Left kidney (tissue), 1 donor: ENCODE measurements at regions not wholly inside any gene's neighbourhood (a gene's known extent, or its start where the extent isn't known, plus 50 kb on each side); places are given as distances from the start of the nearest gene placed in this dataset.
"Not testable (repeated sequence)": the region's sequence is repeated elsewhere in the genome, so short reads cannot be mapped to it uniquely, and the experiment has no call there.

Experiments
- DNase-seq: peaks from one replicate; pipeline ENCODE4 v3.0.0-alpha.2; 2013

DNA sequence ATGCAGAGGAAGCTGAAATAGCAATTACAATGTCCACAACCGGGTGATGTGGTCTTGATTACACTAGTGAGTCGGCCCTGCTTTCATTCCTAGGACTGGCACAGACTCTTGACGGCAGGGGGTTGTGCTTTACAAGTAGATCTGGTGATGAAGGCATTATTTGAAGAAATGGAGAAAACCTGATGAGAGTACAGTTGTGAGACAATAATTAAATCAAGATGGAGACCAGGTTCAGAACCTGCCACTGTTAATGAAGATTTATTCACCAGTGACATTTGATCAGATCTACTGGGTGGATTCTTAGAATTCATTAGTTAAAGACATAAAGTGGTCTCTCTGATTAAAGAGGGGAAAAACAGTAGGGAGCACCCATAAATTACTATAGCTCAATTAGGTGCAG lies 747.2 kb downstream of the STPG2 start:
- DNase-seq = peak; percentile 4

DNA sequence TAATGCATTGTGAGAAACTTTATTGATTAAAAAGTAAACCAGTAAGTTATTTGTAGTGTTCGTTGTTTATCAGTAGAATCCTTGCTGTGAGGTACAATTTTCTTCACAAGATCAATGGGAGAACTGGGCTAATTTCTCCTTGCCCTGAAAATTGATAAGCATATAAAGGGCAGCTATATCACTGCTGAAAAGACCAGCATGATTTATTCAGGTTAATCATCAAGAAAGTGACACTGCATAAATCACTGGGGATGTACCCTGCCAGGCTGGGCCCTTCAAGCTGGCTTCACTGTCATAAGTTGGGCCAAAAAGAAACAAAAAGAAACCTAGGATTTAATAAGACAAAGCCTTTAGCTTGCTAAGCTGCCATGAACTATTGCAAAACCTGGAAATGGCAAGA lies 746.7 kb downstream of the STPG2 start:
- no peak for DNase-seq

DNA sequence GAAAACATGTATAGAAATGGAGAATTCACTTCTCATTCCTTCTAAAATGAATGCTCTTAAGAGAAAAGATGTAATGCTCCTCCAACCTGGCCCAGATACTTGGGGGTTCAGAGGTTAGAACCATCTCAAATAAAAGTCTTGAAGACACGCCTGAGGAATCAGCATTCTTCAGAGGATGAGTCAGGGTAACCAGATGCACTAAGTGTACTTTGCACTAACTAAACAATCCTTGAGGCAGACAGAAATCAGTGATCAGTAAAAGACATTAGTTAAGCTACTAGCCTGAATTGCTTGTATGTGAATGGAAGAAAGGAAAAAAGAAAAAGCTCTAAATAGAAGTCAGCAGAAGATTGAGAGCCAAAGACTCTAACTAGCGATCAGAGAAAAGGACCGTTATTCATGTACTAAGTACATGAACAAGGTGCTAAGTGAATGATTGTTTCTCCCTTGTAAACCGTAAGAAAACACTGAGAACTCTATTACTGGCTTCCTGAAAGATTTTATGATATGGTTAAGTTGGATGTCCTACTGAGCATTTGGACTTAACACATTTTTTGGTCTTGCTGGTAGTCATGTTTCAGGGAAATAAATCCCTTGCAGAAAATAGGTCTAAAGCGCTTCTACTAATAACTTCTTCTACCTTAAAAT lies 738.3 kb downstream of the STPG2 start:
- no peak for DNase-seq

DNA sequence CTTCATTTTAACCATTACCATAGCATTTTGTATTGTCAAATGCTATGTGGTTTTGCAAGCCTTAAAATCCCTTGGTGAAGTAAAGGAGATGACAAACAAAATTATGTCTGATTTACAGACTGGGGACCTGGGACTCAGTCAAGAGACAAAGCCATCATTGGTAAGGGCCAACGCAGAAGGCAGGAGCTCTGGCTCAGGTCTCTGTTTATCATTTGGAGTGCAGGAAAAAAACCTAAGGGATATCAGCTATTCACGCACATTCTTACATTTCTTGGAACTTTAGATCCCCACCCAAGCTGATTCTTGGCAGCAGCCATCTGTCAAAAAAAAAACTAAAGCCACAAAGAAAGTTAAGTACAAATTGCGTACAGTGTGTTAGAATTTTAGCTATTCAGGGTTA lies 731.9 kb downstream of the STPG2 start:
- DNase-seq = no peak

DNA sequence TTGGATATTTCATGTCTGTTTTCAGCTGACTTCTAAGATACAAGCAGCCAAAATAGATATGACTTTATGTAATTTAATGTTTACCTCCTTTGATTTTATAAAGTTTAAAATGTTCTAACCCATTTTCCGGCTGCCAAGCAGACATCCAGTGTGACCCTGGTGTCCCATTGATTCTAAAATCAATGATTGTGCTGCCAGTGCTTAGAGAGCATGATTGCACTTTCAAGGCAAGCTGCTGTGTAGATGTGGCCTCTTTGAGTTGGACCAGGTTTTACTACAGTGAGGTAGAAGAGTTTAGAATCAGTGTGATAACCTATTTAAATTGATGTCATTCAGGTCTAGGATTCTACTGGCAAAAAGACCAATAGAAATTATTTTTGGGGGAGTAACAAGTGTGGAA lies 730.9 kb downstream of the STPG2 start:
- no peak for DNase-seq

DNA sequence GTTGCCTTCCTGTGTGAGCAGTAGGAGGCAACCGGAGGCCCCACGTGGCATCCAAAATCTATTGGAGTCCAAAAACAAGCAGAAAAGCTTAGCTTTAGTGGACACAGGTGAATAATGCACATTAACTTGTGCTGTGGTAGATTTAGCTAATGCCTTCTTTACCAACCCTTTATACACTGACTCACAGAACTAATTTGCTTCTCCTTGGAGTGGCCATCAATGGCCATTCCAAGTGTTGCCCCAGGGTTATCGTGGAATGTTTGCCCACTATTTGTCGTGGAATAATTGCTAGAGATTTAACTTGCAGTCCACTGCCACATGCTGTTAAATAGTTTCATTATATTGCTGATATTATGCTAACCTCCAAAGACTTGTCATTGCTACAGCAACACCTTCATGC lies 729.1 kb downstream of the STPG2 start:
- DNase-seq = no peak

DNA sequence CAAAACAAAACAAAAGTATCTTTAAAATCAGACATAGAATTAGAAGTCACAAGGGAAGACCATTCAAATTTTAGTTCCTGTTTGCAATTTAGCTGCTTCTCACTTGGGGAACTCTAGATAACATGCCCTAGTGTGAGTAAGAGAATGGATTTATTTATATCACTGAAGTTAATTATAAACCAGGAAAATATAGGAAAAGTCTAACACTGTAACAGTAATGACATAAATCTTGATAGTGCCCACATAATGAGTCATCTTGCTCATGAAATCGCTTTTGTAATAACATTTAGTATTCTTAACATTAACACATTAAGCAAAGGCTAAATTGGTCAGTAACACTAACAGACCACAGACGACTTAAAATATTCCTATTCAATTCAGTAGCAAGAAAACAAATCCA lies 710.7 kb downstream of the STPG2 start:
- DNase-seq = no peak

DNA sequence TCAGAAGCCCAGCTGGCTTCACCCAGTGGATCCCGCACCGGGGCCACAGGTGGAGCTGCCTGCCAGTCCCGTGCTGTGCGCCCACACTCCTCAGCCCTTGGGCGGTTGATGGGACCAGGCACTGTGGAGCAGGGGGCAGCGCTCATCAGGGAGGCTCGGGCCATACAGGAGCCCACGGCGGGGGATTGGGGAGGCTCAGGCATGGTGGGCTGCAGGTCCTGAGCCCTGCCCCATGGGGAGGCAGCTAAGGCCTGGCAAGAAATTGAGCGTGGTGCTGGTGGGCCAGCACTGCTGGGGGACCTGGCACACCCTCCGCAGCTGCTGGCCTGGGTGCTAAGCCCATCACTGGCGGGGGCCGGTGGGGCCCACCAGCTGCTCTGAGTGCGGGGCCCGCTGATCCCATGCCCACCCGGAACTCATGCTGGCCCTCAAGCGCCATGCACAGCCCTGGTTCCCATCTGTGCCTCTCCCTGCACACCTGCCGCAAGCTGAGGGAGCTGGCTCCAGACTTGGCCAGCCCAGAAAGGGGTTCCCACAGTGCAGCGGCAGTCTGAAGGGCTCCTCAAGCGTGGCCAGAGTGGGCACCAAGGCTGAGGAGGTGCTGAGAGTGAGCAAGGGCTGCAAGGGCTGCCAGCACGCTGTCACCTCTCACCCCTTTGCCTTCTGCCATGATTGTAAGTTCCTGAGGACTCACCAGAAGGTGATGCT lies 705.1 kb downstream of the STPG2 start:
- not testable (repeated sequence) for DNase-seq

DNA sequence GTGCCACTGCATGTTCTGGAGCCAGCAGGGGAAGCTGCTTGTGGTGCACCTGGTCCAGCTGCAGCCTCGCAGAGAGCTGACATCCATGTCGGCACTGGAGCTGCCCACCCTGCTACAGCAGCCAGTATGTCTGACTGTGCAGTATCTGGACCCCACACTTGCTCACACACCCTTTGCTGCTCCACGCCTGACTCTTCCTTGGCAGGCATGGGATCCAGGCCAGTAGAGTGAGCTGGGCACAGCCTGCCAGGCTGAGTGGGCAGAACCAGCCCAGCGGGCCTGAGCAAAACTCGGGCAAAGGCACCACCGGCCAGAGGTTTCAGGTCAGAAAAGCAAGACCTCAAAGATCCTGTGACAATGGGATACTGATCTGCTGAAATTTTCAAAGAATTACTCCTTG lies 690.1 kb downstream of the STPG2 start:
- DNase-seq = no peak

DNA sequence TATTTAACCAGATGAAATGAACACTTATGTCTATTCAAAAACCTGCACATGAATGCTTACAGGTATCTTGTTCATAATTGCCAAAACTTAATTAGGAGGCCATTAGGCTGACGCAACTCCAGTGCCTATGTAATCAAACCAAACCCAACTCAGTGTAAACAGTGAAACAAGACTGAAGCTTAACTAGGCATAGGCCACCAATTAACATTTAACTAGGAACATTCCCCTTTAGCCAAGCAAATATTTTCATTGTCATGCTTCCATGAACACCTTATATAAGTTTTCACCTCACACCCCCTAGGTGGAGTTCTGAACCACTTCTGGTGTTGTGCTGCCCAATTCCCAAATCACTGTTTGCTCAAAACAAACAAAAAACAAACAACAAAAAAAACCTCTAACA lies 686.0 kb downstream of the STPG2 start:
- DNase-seq = peak; percentile 26

DNA sequence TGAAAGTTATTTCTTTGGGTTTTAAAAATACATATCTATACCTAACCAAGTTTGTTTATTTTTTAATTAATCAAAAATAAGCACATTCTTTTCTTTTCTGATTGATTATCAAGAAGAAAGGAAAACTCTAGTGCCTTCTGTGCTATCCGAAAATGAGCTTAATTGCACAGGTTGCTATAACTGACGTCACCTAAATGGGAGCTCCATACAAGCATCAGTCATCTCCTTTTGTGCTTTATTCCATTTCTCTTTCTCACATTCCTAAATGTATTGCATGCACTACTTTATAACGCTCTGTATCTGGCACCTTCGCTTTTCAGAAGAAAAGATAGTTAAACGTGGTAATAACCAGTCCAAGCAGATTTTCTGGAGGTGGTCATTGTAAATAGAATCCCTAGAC lies 675.0 kb downstream of the STPG2 start:
- DNase-seq = no peak

DNA sequence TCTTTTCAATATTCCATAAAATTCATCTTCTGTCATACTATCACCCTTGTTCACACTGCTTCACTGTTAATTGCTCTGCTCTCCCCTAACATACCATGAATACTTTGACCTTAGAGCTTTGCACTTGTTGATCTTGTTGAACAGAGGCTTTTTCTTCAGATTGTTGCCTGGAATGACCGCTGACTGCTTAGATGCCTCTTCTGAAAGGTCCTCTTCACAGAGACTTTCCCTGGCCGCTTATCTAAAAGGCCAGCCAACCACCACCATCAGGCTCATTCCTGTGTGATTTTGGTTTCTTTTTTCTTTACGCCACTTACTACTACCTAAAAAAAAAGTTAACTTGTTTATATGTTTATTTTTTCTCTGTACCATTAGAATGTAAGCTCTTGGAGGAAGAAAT lies 667.7 kb downstream of the STPG2 start:
- DNase-seq = no peak

DNA sequence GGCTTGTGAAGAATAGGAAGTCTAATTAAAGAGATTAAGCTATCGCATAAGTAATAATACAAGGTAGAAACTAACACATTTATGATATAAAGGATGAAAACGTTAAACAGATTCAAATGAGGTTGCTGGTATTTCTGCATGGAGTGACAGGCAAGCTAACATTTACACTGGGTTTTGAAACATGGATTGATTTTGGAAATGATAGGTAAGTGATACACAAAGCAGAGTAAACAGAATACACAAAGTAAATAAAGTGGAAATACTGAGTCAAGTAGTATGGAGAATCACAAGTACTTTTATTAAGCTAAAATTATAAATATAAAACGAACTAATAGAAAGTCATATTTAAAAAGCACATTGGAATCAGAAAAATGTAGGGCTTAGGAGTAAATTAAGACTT lies 665.3 kb downstream of the STPG2 start:
- no peak for DNase-seq

DNA sequence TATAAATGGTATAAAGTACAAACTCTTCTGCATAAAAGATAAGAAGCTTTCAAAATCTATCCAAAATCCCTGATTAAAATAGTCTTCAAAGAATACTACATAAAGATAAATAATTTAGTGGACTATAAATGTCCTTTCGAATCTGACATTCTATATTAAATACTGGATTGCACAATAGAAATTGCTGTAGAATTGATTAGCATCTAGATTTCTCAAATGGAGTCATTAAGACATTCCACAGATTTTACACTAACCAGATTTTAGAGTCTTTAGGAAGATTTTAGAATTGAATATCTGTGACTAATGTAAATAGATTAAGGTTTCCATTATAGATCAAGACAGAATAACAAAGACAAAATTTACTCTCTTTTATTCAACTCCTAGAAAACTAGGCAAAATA lies 663.9 kb downstream of the STPG2 start:
- DNase-seq = no peak

DNA sequence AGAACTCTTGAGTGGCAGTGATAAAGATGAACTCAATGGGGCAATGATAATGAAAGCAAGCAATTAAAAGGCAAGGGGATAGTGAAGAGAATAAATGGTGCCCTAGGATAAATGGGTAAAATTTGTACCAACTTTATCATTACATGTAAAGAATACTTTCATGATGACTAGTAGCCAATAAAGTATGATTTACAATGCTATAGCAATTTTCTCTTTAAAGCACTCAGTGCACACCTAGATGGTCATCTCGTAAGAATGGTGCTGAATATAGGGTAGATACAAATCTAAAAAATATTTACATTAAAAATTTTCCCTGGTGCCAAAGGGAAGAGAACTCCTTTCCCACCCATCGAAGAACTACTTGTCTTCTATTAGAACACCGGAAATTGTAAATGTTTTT lies 651.4 kb downstream of the STPG2 start:
- no peak for DNase-seq

DNA sequence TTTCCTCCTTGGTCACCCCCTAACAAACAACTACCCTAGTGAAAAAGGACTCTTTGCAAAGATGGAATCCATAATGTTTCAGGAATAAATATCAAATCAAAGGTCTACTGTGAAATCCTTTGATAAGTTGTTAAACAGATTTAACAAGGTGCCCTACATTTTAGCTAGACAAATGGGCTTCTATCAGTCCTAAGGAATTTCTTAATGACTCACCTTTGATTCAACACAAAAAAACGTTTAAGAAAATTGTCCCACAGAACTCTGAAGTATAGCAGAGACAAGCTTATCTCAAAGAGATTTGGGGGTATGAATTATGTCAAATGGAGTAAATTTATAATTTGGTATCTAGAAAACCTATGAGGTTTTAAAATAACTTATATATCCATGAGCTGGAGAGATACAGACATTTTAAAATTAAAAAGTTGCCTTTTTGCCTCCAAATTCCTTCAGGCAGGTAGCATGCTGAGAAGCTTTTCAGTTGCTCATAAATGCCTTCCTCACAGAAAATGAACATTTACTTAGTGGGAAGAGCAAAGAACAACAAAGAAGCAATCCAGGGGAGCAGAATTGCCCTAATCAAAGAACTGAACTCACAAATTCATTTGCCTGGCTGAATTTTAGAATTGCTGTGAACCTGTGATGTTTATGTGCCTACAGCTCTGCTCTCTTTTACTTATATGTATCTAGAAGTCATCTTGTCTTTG lies 649.3 kb downstream of the STPG2 start:
- no peak for DNase-seq

DNA sequence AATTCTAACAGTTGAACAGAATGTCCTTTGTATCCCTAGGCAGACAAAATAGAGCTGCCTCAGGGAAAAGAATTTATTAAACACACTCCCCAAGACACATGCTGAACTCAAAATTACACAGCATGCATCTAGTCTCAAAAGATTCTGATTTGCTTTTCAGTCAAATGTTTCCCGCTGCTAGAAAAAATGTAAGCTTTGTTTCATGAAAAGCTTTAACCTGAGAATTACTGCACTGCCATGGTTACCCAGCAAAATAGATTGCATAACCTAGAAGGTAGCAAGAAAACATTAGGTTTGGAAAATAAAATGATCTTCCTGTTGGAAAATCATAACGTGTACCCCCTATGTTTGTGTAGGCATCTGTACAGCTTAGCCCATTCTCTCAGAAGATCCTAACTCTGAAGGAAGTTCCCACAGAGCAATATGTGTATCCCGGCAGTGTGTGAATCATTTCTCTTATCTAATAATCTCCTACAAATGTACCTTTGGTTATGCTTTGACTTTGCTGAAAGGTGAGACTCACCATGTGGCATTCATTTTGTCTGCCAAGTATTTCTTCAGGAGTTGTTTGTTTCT lies 646.9 kb downstream of the STPG2 start:
- DNase-seq = no peak

DNA sequence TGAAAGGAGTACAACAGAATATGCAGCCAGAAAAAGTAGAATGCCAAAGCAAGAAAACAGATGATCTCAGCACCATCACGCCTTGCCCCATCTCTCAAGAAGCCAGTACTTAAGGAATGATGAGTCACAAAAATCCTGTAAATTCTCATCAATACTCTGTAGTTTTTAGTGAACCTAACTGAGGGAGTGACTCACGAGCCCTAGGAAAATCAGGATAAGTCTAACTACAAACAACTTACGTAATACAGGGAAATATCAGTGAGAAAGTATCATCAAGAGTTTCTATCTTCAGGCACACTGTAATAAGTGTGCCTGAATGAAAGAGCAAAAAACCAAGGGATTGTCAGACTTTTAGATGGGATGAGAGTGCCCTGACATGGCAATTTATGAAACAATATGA lies 644.4 kb downstream of the STPG2 start:
- no peak for DNase-seq

DNA sequence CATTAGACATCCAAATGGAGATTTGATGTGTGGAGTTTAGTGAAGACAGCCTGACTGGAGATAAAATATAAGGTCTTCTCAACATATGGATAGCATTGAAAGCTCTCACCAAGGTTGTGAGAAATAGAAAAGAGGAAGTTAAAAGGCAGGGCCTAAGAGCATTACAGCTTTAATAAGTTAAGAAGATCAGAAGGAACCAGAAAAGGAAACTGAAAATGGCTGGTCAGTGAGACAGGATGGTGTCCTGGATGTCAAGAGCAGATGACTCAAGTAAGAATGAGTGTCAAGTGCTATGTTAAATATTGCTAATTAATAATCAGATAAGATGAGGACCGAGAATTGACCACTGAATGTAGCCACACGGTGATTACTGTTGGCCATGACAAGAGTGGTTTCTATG lies 642.9 kb downstream of the STPG2 start:
- no peak for DNase-seq

DNA sequence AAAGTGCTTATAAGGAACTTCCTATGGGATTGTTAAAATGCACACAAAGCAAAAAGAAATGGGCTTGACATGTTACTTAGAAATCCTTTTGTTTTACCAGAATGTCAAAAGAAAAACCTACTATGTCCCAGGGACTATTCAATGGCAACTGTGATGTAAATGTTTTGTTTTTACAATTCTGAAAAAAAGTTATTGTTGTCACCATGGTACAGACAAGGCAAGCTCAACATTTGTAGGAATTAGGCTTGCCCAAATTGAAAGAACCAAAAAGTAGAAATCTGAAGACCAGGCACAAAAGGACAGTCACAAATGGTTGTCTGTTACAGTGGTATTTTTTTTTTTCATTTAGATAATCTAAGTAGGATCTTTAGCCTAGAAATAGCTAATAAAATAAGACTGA lies 638.6 kb downstream of the STPG2 start:
- no peak for DNase-seq

DNA sequence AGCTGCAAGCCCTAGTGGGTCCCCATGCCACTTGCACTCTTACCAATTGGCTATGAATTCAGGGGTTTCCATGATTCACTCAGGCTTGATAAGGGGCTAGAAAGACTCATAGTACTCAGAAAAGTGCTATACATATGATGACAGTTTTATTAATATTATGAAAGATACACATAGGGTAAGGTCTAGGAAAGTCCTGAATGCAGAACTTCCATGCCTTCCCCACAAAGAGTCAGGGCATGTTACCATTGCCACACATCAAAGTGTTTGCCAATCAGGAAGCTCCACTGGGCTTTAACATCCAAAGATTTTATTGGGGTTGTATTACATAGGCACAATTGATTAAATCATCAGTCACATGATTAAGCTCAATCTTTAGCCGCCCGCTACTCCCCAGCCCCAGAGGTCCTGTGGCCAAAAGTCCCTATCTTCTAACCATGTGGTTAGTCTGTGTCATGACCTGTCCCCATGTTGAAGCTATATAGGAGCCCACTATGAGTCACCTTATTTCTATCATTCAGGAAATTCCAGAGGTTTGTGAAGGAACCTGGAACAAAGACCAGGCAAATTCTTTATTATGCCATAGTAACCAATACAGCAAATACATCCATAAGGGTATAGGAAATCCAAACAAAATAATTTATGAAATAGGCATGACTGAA lies 635.6 kb downstream of the STPG2 start:
- DNase-seq = no peak
